ENCODE measurements at regions not wholly inside any gene's neighbourhood (a gene's known extent, or its start where the extent isn't known, plus 50 kb on each side); places are given as distances from the start of the nearest gene placed in this dataset.

DNA sequence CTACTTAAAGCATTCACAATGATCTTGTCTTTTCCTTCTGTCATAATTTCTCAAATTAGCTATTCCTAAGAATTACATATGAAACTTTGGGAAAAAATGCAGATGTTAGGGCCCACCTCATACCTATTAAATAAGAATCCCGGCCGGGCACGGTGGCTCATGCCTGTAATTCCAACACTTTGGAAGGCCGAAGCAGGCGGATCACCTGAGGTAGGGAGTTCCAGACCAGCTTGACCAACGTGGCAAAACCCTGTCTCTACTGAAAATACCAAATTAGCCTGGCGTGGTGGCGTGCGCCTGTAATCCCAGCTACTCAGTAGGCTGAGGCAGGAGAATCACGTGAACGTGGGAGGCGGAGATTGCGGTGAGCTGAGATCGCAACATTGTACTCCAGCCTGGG is 158.4 kb upstream of the TLL1 start:
- no peak overlapping the region for H3K4me3 ChIP-seq (ENCODE audit: control insufficient read depth in 1 of 7, extremely low read depth in 1 of 7, insufficient read depth in 4 of 7, low read depth in 2 of 7, low read length in 6 of 7)
- no peaks in the 10 kb centered on the region for H3K4me1 ChIP-seq (ENCODE audit: control extremely low read depth in 1 of 4, control insufficient read depth in 4 of 4, insufficient read depth in 4 of 4, low read length in 3 of 4)
- CTCF ChIA-PET = no interaction called here
- H3K27ac ChIP-seq (ENCODE audit: insufficient read depth in 1 of 2, low read depth in 1 of 2, low read length in 2 of 2, poor library complexity in 1 of 2, severe bottlenecking in 2 of 2) = no peak overlapping the region
- POLR2A ChIA-PET = no interaction called here
- H3K9me3 ChIP-seq (ENCODE audit: control extremely low read depth in 1 of 5, control insufficient read depth in 4 of 5, insufficient read depth in 2 of 5, low read depth in 1 of 5, low read length in 4 of 5) = no peaks in the 10 kb centered on the region
- no peaks in the 10 kb centered on the region for H3K36me3 ChIP-seq (ENCODE audit: control insufficient read depth in 4 of 4, insufficient read depth in 4 of 4, low read length in 3 of 4)
- WGBS (ENCODE audit: insufficient coverage) = 98% methylated on average over 14 of the region's 14 CpGs
- no peak for DNase-seq
- no peaks in the 10 kb centered on the region for H3K27me3 ChIP-seq (replicated peaks in 2 of 5; ENCODE audit: control insufficient read depth in 4 of 5, insufficient read depth in 5 of 5, low read length in 4 of 5)

- no peak for DNase-seq
- H3K9me3 ChIP-seq (ENCODE audit: control extremely low read depth in 1 of 5, control insufficient read depth in 4 of 5, insufficient read depth in 2 of 5, low read depth in 1 of 5, low read length in 4 of 5) = no peaks in the 10 kb centered on the region
- ChIA-PET POLR2A (no interaction called here), CTCF (no interaction called here)
- no peak overlapping the region for H3K27ac ChIP-seq (ENCODE audit: insufficient read depth in 1 of 2, low read depth in 1 of 2, low read length in 2 of 2, poor library complexity in 1 of 2, severe bottlenecking in 2 of 2)
- no peak overlapping the region for H3K4me3 ChIP-seq (ENCODE audit: control insufficient read depth in 1 of 7, extremely low read depth in 1 of 7, insufficient read depth in 4 of 7, low read depth in 2 of 7, low read length in 6 of 7)
- no peaks in the 10 kb centered on the region for H3K27me3 ChIP-seq (replicated peaks in 2 of 5; ENCODE audit: control insufficient read depth in 4 of 5, insufficient read depth in 5 of 5, low read length in 4 of 5)
- H3K36me3 ChIP-seq (ENCODE audit: control insufficient read depth in 4 of 4, insufficient read depth in 4 of 4, low read length in 3 of 4) = no peaks in the 10 kb centered on the region
- no CpG with 5 or more reads among the region's 1 CpG for WGBS (ENCODE audit: insufficient coverage)
- H3K4me1 ChIP-seq (ENCODE audit: control extremely low read depth in 1 of 4, control insufficient read depth in 4 of 4, insufficient read depth in 4 of 4, low read length in 3 of 4) = no peaks in the 10 kb centered on the region
These were observed 157.8 kb upstream of the TLL1 start for GRCh38 chr4:165715211-165715610.

GRCh38 chr4:165715989-165716388 is 157.0 kb upstream of the TLL1 start:
- no peak for DNase-seq
- Histone ChIP-seq H3K4me3 (ENCODE audit: control insufficient read depth in 1 of 7, extremely low read depth in 1 of 7, insufficient read depth in 4 of 7, low read depth in 2 of 7, low read length in 6 of 7) (no peak overlapping the region), H3K4me1 (ENCODE audit: control extremely low read depth in 1 of 4, control insufficient read depth in 4 of 4, insufficient read depth in 4 of 4, low read length in 3 of 4) (no peaks in the 10 kb centered on the region), H3K27ac (ENCODE audit: insufficient read depth in 1 of 2, low read depth in 1 of 2, low read length in 2 of 2, poor library complexity in 1 of 2, severe bottlenecking in 2 of 2) (no peak overlapping the region), H3K27me3 (replicated peaks in 2 of 5; ENCODE audit: control insufficient read depth in 4 of 5, insufficient read depth in 5 of 5, low read length in 4 of 5) (no peaks in the 10 kb centered on the region), H3K36me3 (ENCODE audit: control insufficient read depth in 4 of 4, insufficient read depth in 4 of 4, low read length in 3 of 4) (no peaks in the 10 kb centered on the region), H3K9me3 (ENCODE audit: control extremely low read depth in 1 of 5, control insufficient read depth in 4 of 5, insufficient read depth in 2 of 5, low read depth in 1 of 5, low read length in 4 of 5) (no peaks in the 10 kb centered on the region)
- no CpG with 5 or more reads among the region's 1 CpG for WGBS (ENCODE audit: insufficient coverage)
- ChIA-PET POLR2A (no interaction called here), CTCF (no interaction called here)

DNA sequence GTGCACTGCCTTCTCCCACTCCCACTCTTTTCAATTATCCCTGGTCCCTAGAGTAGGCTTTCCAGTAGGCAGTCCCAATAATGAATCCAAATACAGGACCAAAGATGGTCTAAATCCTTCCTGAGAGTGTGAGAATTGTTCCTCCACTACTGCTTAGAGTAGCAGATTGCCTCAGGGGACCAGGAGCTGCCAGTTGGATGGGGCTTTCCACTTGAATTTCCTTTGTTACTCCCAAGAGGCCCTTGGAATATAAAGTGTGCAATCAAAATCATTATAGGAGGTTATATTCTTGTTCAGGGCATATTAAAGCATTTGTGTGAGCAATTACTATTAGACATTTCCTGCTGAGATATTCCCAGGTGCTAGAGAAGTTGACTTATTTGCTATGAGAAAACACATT is 156.6 kb upstream of the TLL1 start:
- no peak overlapping the region for H3K27ac ChIP-seq (ENCODE audit: insufficient read depth in 1 of 2, low read depth in 1 of 2, low read length in 2 of 2, poor library complexity in 1 of 2, severe bottlenecking in 2 of 2)
- H3K9me3 ChIP-seq (ENCODE audit: control extremely low read depth in 1 of 5, control insufficient read depth in 4 of 5, insufficient read depth in 2 of 5, low read depth in 1 of 5, low read length in 4 of 5) = no peaks in the 10 kb centered on the region
- no peaks in the 10 kb centered on the region for H3K27me3 ChIP-seq (replicated peaks in 2 of 5; ENCODE audit: control insufficient read depth in 4 of 5, insufficient read depth in 5 of 5, low read length in 4 of 5)
- POLR2A ChIA-PET = no interaction called here
- no peaks in the 10 kb centered on the region for H3K36me3 ChIP-seq (ENCODE audit: control insufficient read depth in 4 of 4, insufficient read depth in 4 of 4, low read length in 3 of 4)
- CTCF ChIA-PET = interaction anchor here (1.1 kb wide), 1 partner anchor 150 kb away, joined by 4 read pairs; no protein-coding TSS in a partner anchor
- H3K4me3 ChIP-seq (ENCODE audit: control insufficient read depth in 1 of 7, extremely low read depth in 1 of 7, insufficient read depth in 4 of 7, low read depth in 2 of 7, low read length in 6 of 7) = no peak overlapping the region
- DNase-seq = no peak
- peaks cover 0 to 5% (median 0%) of the 10 kb centered on the region in 4 experiments for H3K4me1 ChIP-seq (ENCODE audit: control extremely low read depth in 1 of 4, control insufficient read depth in 4 of 4, insufficient read depth in 4 of 4, low read length in 3 of 4)

GRCh38 chr4:165718660-165719059 is 154.4 kb upstream of the TLL1 start:
- H3K4me3 ChIP-seq (ENCODE audit: control insufficient read depth in 1 of 7, extremely low read depth in 1 of 7, insufficient read depth in 4 of 7, low read depth in 2 of 7, low read length in 6 of 7) = no peak overlapping the region
- 96% methylated on average over 6 of the region's 8 CpGs for WGBS (ENCODE audit: insufficient coverage)
- H3K27ac ChIP-seq (ENCODE audit: insufficient read depth in 1 of 2, low read depth in 1 of 2, low read length in 2 of 2, poor library complexity in 1 of 2, severe bottlenecking in 2 of 2) = no peak overlapping the region
- H3K4me1 ChIP-seq (ENCODE audit: control extremely low read depth in 1 of 4, control insufficient read depth in 4 of 4, insufficient read depth in 4 of 4, low read length in 3 of 4) = peaks cover 0 to 10% (median 2%) of the 10 kb centered on the region in 4 experiments
- DNase-seq = no peak
- POLR2A ChIA-PET = no interaction called here
- no peaks in the 10 kb centered on the region for H3K9me3 ChIP-seq (ENCODE audit: control extremely low read depth in 1 of 5, control insufficient read depth in 4 of 5, insufficient read depth in 2 of 5, low read depth in 1 of 5, low read length in 4 of 5)
- H3K36me3 ChIP-seq (ENCODE audit: control insufficient read depth in 4 of 4, insufficient read depth in 4 of 4, low read length in 3 of 4) = no peaks in the 10 kb centered on the region
- CTCF ChIA-PET = no interaction called here
- H3K27me3 ChIP-seq (replicated peaks in 2 of 5; ENCODE audit: control insufficient read depth in 4 of 5, insufficient read depth in 5 of 5, low read length in 4 of 5) = no peaks in the 10 kb centered on the region

- ChIA-PET POLR2A (no interaction called here), CTCF (no interaction called here)
- WGBS (ENCODE audit: insufficient coverage) = no CpG with 5 or more reads among the region's 2 CpGs
- Histone ChIP-seq H3K9me3 (ENCODE audit: control extremely low read depth in 1 of 5, control insufficient read depth in 4 of 5, insufficient read depth in 2 of 5, low read depth in 1 of 5, low read length in 4 of 5) (no peaks in the 10 kb centered on the region), H3K36me3 (ENCODE audit: control insufficient read depth in 4 of 4, insufficient read depth in 4 of 4, low read length in 3 of 4) (no peaks in the 10 kb centered on the region), H3K27me3 (replicated peaks in 2 of 5; ENCODE audit: control insufficient read depth in 4 of 5, insufficient read depth in 5 of 5, low read length in 4 of 5) (no peaks in the 10 kb centered on the region), H3K27ac (ENCODE audit: insufficient read depth in 1 of 2, low read depth in 1 of 2, low read length in 2 of 2, poor library complexity in 1 of 2, severe bottlenecking in 2 of 2) (no peak overlapping the region), H3K4me1 (ENCODE audit: control extremely low read depth in 1 of 4, control insufficient read depth in 4 of 4, insufficient read depth in 4 of 4, low read length in 3 of 4) (peaks cover 0 to 10% (median 2%) of the 10 kb centered on the region in 4 experiments), H3K4me3 (ENCODE audit: control insufficient read depth in 1 of 7, extremely low read depth in 1 of 7, insufficient read depth in 4 of 7, low read depth in 2 of 7, low read length in 6 of 7) (no peak overlapping the region)
- DNase-seq = no peak
These were observed 152.5 kb upstream of the TLL1 start for GRCh38 chr4:165720411-165721082.

- POLR2A ChIA-PET = no interaction called here
- CTCF ChIA-PET = no interaction called here
- Histone ChIP-seq H3K4me1 (ENCODE audit: control extremely low read depth in 1 of 4, control insufficient read depth in 4 of 4, insufficient read depth in 4 of 4, low read length in 3 of 4) (peaks cover 0 to 10% (median 2%) of the 10 kb centered on the region in 4 experiments), H3K27me3 (replicated peaks in 2 of 5; ENCODE audit: control insufficient read depth in 4 of 5, insufficient read depth in 5 of 5, low read length in 4 of 5) (no peaks in the 10 kb centered on the region), H3K9me3 (ENCODE audit: control extremely low read depth in 1 of 5, control insufficient read depth in 4 of 5, insufficient read depth in 2 of 5, low read depth in 1 of 5, low read length in 4 of 5) (no peaks in the 10 kb centered on the region), H3K4me3 (ENCODE audit: control insufficient read depth in 1 of 7, extremely low read depth in 1 of 7, insufficient read depth in 4 of 7, low read depth in 2 of 7, low read length in 6 of 7) (no peak overlapping the region), H3K27ac (ENCODE audit: insufficient read depth in 1 of 2, low read depth in 1 of 2, low read length in 2 of 2, poor library complexity in 1 of 2, severe bottlenecking in 2 of 2) (no peak overlapping the region), H3K36me3 (ENCODE audit: control insufficient read depth in 4 of 4, insufficient read depth in 4 of 4, low read length in 3 of 4) (no peaks in the 10 kb centered on the region)
- DNase-seq = peak in 2 of 3 donors; percentile 7 to 13
- WGBS (ENCODE audit: insufficient coverage) = 9% methylated on average over 4 of the region's 4 CpGs
These were observed 151.2 kb upstream of the TLL1 start for GRCh38 chr4:165721815-165722214.
